ENCODE measurements at regions not wholly inside any gene's neighbourhood (a gene's known extent, or its start where the extent isn't known, plus 50 kb on each side); places are given as distances from the start of the nearest gene placed in this dataset.
"Not testable (repeated sequence)": the region's sequence is repeated elsewhere in the genome, so short reads cannot be mapped to it uniquely, and the experiment has no call there.

GRCh38 chr11:26878959-26879581 lies 114.8 kb upstream of the FIBIN start:
- Histone ChIP-seq H3K4me3 (no peak overlapping the region), H2AFZ (ENCODE audit: control insufficient read depth, low read depth, low read length) (no peak overlapping the region), H4K20me1 (ENCODE audit: control insufficient read depth, insufficient read depth) (no peaks in the 10 kb centered on the region), H3K27ac (ENCODE audit: control insufficient read depth, insufficient read depth) (no peak overlapping the region), H3K9me3 (replicated peaks; ENCODE audit: control insufficient read depth, insufficient read depth, low read length) (no peaks in the 10 kb centered on the region), H3K9ac (ENCODE audit: control insufficient read depth, insufficient read depth, low read length) (no peak overlapping the region), H3K4me1 (ENCODE audit: control insufficient read depth, insufficient read depth, low read length) (no peaks in the 10 kb centered on the region), H3K27me3 (replicated peaks in 1 of 2; ENCODE audit: control insufficient read depth in 2 of 2, insufficient read depth in 2 of 2, low read length in 1 of 2) (no peaks in the 10 kb centered on the region; a peak in 1 of 4 replicates), H3K4me2 (ENCODE audit: control insufficient read depth, insufficient read depth) (no peak overlapping the region), H3K36me3 (ENCODE audit: control insufficient read depth in 2 of 2, insufficient read depth in 2 of 2, low read length in 1 of 2) (no peaks in the 10 kb centered on the region), H3K79me2 (ENCODE audit: control insufficient read depth, insufficient read depth, low read length) (no peaks in the 10 kb centered on the region)
- in situ Hi-C loops (cut with MboI) = no loop called here
- DNase-seq (ENCODE audit: low read depth, low spot score) (no peak), ATAC-seq (no peak), FAIRE-seq (no peak)
- intact Hi-C loops (cut with micrococcal nuclease; ENCODE audit: unreplicated experiment) = no loop called here
- ChIA-PET CTCF (no interaction called here), POLR2A (no interaction called here), SMC1A (ENCODE audit: uncharacterized antibody, unreplicated experiment) (no interaction called here), RAD21 (ENCODE audit: unreplicated experiment) (no interaction called here)
- WGBS (ENCODE audit: insufficient coverage, insufficient replicate concordance, low lambda C conversion rate, missing lambda C conversion rate) = 23% methylated on average over 4 of the region's 4 CpGs
- BruUV-seq (replicated peaks) = no TSS peak
- TF ChIP-seq ESRRA (IDR thresholded peaks at IDR 0.05; ENCODE audit: low read length) (no peak), TARDBP (IDR thresholded peaks at IDR 0.05; ENCODE audit: borderline replicate concordance) (no peak), HSF1 (IDR thresholded peaks at IDR 0.05; ENCODE audit: low read depth, low read length) (no peak), MXI1 (IDR thresholded peaks at IDR 0.05; ENCODE audit: low read depth, low read length) (no peak), POLR2AphosphoS2 (IDR thresholded peaks at IDR 0.05; ENCODE audit: low read depth, low read length) (no peak), NR2F1 (conservative IDR thresholded peaks at IDR 0.05) (no peak), SMC3 (IDR thresholded peaks at IDR 0.05; ENCODE audit: borderline replicate concordance, low read length) (no peak), BCLAF1 (IDR thresholded peaks at IDR 0.05) (no peak), EZH2 (IDR thresholded peaks at IDR 0.05; ENCODE audit: borderline replicate concordance, control insufficient read depth, low read depth, low read length) (no peak)

- in situ Hi-C loops (cut with MboI); POLR2A ChIA-PET; H3K4me3 ChIP-seq; H4K20me1 ChIP-seq (ENCODE audit: control insufficient read depth, insufficient read depth); H3K4me1 ChIP-seq (ENCODE audit: control insufficient read depth, insufficient read depth, low read length); H2AFZ ChIP-seq (ENCODE audit: control insufficient read depth, low read depth, low read length); H3K36me3 ChIP-seq (ENCODE audit: control insufficient read depth in 2 of 2, insufficient read depth in 2 of 2, low read length in 1 of 2); CTCF ChIA-PET; ATAC-seq; RAD21 ChIA-PET (ENCODE audit: unreplicated experiment); FAIRE-seq; H3K79me2 ChIP-seq (ENCODE audit: control insufficient read depth, insufficient read depth, low read length); DNase-seq (ENCODE audit: low read depth, low spot score); intact Hi-C loops (cut with micrococcal nuclease; ENCODE audit: unreplicated experiment); H3K9me3 ChIP-seq (replicated peaks; ENCODE audit: control insufficient read depth, insufficient read depth, low read length); BruUV-seq (replicated peaks); H3K9ac ChIP-seq (ENCODE audit: control insufficient read depth, insufficient read depth, low read length); H3K27me3 ChIP-seq (replicated peaks in 1 of 2; ENCODE audit: control insufficient read depth in 2 of 2, insufficient read depth in 2 of 2, low read length in 1 of 2); H3K4me2 ChIP-seq (ENCODE audit: control insufficient read depth, insufficient read depth); H3K27ac ChIP-seq (ENCODE audit: control insufficient read depth, insufficient read depth): not testable (repeated sequence)
- SMC1A ChIA-PET (ENCODE audit: uncharacterized antibody, unreplicated experiment) = interaction anchor here (0.6 to 0.8 kb wide), 2 partner anchors 18 to 622 kb away, joined by 3 to 4 read pairs; no protein-coding TSS in a partner anchor
- 16% methylated on average over 4 of the region's 4 CpGs for WGBS (ENCODE audit: insufficient coverage, insufficient replicate concordance, low lambda C conversion rate, missing lambda C conversion rate)
These were observed 111.5 kb upstream of the FIBIN start for GRCh38 chr11:26882363-26882880.

All from GM12878 (cell line).